HEK293 (cell line): ENCODE measurements at regions not wholly inside any gene's neighbourhood (a gene's known extent, or its start where the extent isn't known, plus 50 kb on each side); places are given as distances from the start of the nearest gene placed in this dataset.

Experiments used
- HOXC10 ChIP-seq: sonication (generic); formaldehyde crosslinking; IDR thresholded peaks from 2 replicates; pipeline ENCODE4 v1.8.1; 2023; ENCODE audit warnings: mild to moderate bottlenecking, missing genetic modification reagents
- ZNF707 ChIP-seq: fragments of 450-650 bp; formaldehyde crosslinking; IDR thresholded peaks from 2 replicates; pipeline ENCODE4 v1.5.1; 2016; ENCODE audit warnings: missing biosample characterization, missing genetic modification characterization
- ZNF830 ChIP-seq: fragments of 450-650 bp; IDR thresholded peaks from 2 replicates; pipeline ENCODE4 v1.5.0; 2018; ENCODE audit warnings: missing biosample characterization, missing genetic modification characterization, low read depth, mild to moderate bottlenecking, moderate library complexity
- ZSCAN23 ChIP-seq: fragments of 450-650 bp; formaldehyde crosslinking; IDR thresholded peaks from 2 replicates; pipeline ENCODE4 v1.5.1; 2016; ENCODE audit warnings: missing biosample characterization, missing genetic modification characterization

DNA sequence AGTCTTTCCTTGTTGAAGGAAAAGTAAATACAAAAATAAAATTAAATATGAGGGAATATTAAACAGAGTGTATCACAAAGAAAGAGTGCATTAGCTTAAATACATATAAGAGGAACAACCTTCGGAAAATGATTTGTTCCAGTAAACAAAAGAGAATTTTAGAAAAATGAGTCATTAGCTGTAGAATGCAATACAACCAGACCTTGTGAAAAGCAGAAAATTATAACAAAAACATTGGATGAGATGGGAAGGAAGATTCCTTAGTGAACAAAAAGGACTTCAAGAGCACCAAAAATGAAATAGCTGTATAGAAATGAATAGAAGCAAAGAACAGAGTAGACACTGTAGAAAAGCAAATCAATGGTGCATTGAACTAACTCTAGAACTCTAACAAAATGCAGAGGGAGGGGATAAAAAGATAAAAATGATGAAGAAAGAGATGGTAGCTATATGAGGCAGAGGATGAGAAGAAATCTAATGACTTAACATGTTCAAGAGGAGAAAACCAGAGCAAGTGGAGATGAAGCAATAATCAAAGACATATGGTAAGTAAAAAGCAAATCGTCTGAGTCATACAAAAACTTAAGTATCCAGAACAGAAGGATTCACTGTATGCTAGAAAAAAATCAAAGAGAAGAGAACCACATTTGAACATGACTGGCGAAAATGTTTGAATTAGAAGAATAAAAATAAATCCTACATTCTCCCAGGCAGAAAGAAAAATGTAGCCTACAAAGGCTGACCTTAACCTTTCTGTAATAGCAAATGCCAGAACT, 190.5 kb downstream of the TMEM26 start:
- no peak for TF ChIP-seq HOXC10 (CRISPR knock-in tag)
- no peak for TF ChIP-seq ZSCAN23
- no peak for TF ChIP-seq ZNF707
- no peak for TF ChIP-seq ZNF830 (tag by site-specific recombination)
